Ovary (tissue), 3 donors: ENCODE measurements at regions not wholly inside any gene's neighbourhood (a gene's known extent, or its start where the extent isn't known, plus 50 kb on each side); places are given as distances from the start of the nearest gene placed in this dataset.

Experiments
- CTCF ChIP-seq, 3 donors: fragments of 450-650 bp in 2 of 3; fragments of 200-600 bp in 1 of 3; IDR thresholded peaks; one replicate each; pipeline versions ENCODE4 v1.5.1 to v1.8.0; 2016 to 2022; ENCODE audit warnings: antibody characterized with exemption in 3 of 3, mild to moderate bottlenecking in 1 of 3
- EP300 ChIP-seq: sonication (generic); formaldehyde crosslinking; IDR thresholded peaks from one replicate; pipeline ENCODE4 v1.6.1; 2017; ENCODE audit warnings: antibody characterized with exemption
- donor health status: DM: no; HTN: no; CAD: no.

- no peak for TF ChIP-seq CTCF (IDR thresholded peaks at IDR 0.05)
- no peak for TF ChIP-seq EP300
Measured at GRCh38 chr12:92297405-92297804, 151.8 kb upstream of the BTG1 start.
